Endodermal cell (in vitro differentiated cells): ENCODE measurements at regions not wholly inside any gene's neighbourhood (a gene's known extent, or its start where the extent isn't known, plus 50 kb on each side); places are given as distances from the start of the nearest gene placed in this dataset.

Source experiments
- DNase-seq: peaks from one replicate; pipeline ENCODE4 v3.0.0-alpha.2; 2017
- H3K27ac ChIP-seq: 2 replicates; pipeline ENCODE4 v1.5.1; 2013; ENCODE audit warnings: mild to moderate bottlenecking, low read depth, low read length, moderate library complexity
- H3K27me3 ChIP-seq: 2 replicates; pipeline ENCODE4 v1.6.1; 2013; ENCODE audit warnings: mild to moderate bottlenecking, low read length, moderate library complexity; ENCODE audit not compliant: insufficient read depth, control insufficient read depth, poor library complexity, severe bottlenecking
- H3K36me3 ChIP-seq: 2 replicates; pipeline ENCODE4 v1.7.0; 2013; ENCODE audit warnings: mild to moderate bottlenecking, low read length, moderate library complexity; ENCODE audit not compliant: control insufficient read depth, insufficient read depth
- H3K4me1 ChIP-seq: one replicate; pipeline ENCODE4 v1.7.0; 2013; ENCODE audit warnings: low read length; ENCODE audit not compliant: control insufficient read depth, insufficient read depth
- H3K4me3 ChIP-seq: 2 replicates; pipeline ENCODE4 v1.5.1; 2013; ENCODE audit warnings: mild to moderate bottlenecking, low read length, moderate library complexity
- H3K9ac ChIP-seq: 2 replicates; pipeline ENCODE4 v1.6.1; 2013; ENCODE audit warnings: mild to moderate bottlenecking, low read length, moderate library complexity; ENCODE audit not compliant: poor library complexity, severe bottlenecking; ENCODE audit errors: extremely low read depth
- H3K9me3 ChIP-seq: 2 replicates; pipeline ENCODE4 v1.6.1; 2013; ENCODE audit warnings: mild to moderate bottlenecking, low read length, moderate library complexity; ENCODE audit not compliant: control insufficient read depth
- H3K27ac Mint-ChIP-seq: 2 replicates; pipeline ENCODE4 v1.8.0; 2020; ENCODE audit warnings: mixed read lengths
- H3K27me3 Mint-ChIP-seq: 2 replicates; pipeline ENCODE4 v1.8.0; 2021; ENCODE audit warnings: mild to moderate bottlenecking, mixed read lengths; ENCODE audit not compliant: insufficient read depth
- H3K36me3 Mint-ChIP-seq: 2 replicates; pipeline ENCODE4 v1.8.0; 2020; ENCODE audit warnings: low read depth, mixed read lengths
- H3K4me1 Mint-ChIP-seq: 2 replicates; pipeline ENCODE4 v1.8.0; 2020; ENCODE audit warnings: mixed read lengths
- H3K4me3 Mint-ChIP-seq: 2 replicates; pipeline ENCODE4 v1.8.0; 2020; ENCODE audit warnings: mild to moderate bottlenecking, moderate library complexity, mixed read lengths
- H3K9me3 Mint-ChIP-seq: 2 replicates; pipeline ENCODE4 v1.8.0; 2020; ENCODE audit warnings: mild to moderate bottlenecking, mixed read lengths
- CTCF ChIP-seq: fragments of 200-600 bp; sonication (generic); conservative IDR thresholded peaks from 2 replicates; pipeline ENCODE4 v1.5.0; 2021; ENCODE audit warnings: antibody characterized with exemption, mild to moderate bottlenecking
- WGBS, 2 experiments: methylation state at CpG; one replicate each; pipeline versions ENCODE4 v1.1.5 to v1.1.7; 2013; ENCODE audit warnings: missing lambda C conversion rate in 2 of 2, mixed read lengths in 1 of 2; ENCODE audit not compliant: insufficient coverage in 1 of 2, insufficient read length in 1 of 2; 5-methylcytosine and 5-hydroxymethylcytosine counted together

GRCh38 chr1:185663771-185664296 is 70.4 kb upstream of the HMCN1 start:
- Mint-ChIP-seq H3K36me3 (no peaks in the 10 kb centered on the region), H3K27ac (no peak overlapping the region), H3K27me3 (no peaks in the 10 kb centered on the region), H3K4me1 (peaks cover 25% of the 10 kb centered on the region), H3K4me3 (no peak overlapping the region), H3K9me3 (no peaks in the 10 kb centered on the region)
- H3K4me1 ChIP-seq, result peaks cover 9% of the 10 kb centered on the region
- no peak for DNase-seq
- no peak for TF ChIP-seq CTCF
- H3K9ac ChIP-seq, result no peak overlapping the region
- no peaks in the 10 kb centered on the region for H3K9me3 ChIP-seq
- no peak overlapping the region for H3K27ac ChIP-seq
- no peaks in the 10 kb centered on the region for H3K27me3 ChIP-seq
- WGBS, 2 experiments, result no CpG with 5 or more reads among the region's 1 CpG
- no peak overlapping the region for H3K4me3 ChIP-seq
- H3K36me3 ChIP-seq, result no peaks in the 10 kb centered on the region

- 40 to 66% methylated on average over 1 of the region's 1 CpG for WGBS, 2 experiments
- no peak overlapping the region for H3K9ac ChIP-seq
- Mint-ChIP-seq H3K27ac (no peak overlapping the region), H3K36me3 (no peaks in the 10 kb centered on the region), H3K4me1 (peaks cover 25% of the 10 kb centered on the region), H3K9me3 (no peaks in the 10 kb centered on the region), H3K27me3 (no peaks in the 10 kb centered on the region), H3K4me3 (no peak overlapping the region)
- no peaks in the 10 kb centered on the region for H3K9me3 ChIP-seq
- peaks cover 9% of the 10 kb centered on the region for H3K4me1 ChIP-seq
- H3K4me3 ChIP-seq, result no peak overlapping the region
- H3K27me3 ChIP-seq, result no peaks in the 10 kb centered on the region
- DNase-seq, result no peak
- H3K27ac ChIP-seq, result no peak overlapping the region
- TF ChIP-seq CTCF, result no peak
- no peaks in the 10 kb centered on the region for H3K36me3 ChIP-seq
Observed at GRCh38 chr1:185663332-185663731, 70.9 kb upstream of the HMCN1 start.

GRCh38 chr1:185661971-185662370 is 72.2 kb upstream of the HMCN1 start:
- peaks cover 3% of the 10 kb centered on the region for H3K9me3 ChIP-seq
- H3K4me3 ChIP-seq, result peak overlapping the region; percentile 9
- Mint-ChIP-seq H3K27me3 (no peaks in the 10 kb centered on the region), H3K4me1 (peaks cover 25% of the 10 kb centered on the region), H3K4me3 (no peak overlapping the region), H3K36me3 (no peaks in the 10 kb centered on the region), H3K27ac (no peak overlapping the region), H3K9me3 (peaks cover 1% of the 10 kb centered on the region)
- no peak for DNase-seq
- H3K27me3 ChIP-seq, result no peaks in the 10 kb centered on the region
- TF ChIP-seq CTCF, result no peak
- WGBS, 2 experiments, result 95 to 100% methylated on average over 1 to 2 of the region's 2 CpGs
- no peak overlapping the region for H3K9ac ChIP-seq
- no peak overlapping the region for H3K27ac ChIP-seq
- peaks cover 6% of the 10 kb centered on the region for H3K4me1 ChIP-seq
- no peaks in the 10 kb centered on the region for H3K36me3 ChIP-seq
